HG02588 (cell line): ENCODE measurements at regions not wholly inside any gene's neighbourhood (a gene's known extent, or its start where the extent isn't known, plus 50 kb on each side); places are given as distances from the start of the nearest gene placed in this dataset.
A peak's percentile ranks its signal among the peaks of the same experiment; 100 is the strongest.
"Not testable (repeated sequence)": the region's sequence is repeated elsewhere in the genome, so short reads cannot be mapped to it uniquely, and the experiment has no call there.

Experiments used
- ATAC-seq: cut with Tn5 transposase; IDR thresholded peaks from one replicate; pipeline ENCODE4 v1.9.1; 2021; ENCODE audit warnings: mild to moderate bottlenecking, moderate library complexity; ENCODE audit not compliant: unreplicated experiment

DNA sequence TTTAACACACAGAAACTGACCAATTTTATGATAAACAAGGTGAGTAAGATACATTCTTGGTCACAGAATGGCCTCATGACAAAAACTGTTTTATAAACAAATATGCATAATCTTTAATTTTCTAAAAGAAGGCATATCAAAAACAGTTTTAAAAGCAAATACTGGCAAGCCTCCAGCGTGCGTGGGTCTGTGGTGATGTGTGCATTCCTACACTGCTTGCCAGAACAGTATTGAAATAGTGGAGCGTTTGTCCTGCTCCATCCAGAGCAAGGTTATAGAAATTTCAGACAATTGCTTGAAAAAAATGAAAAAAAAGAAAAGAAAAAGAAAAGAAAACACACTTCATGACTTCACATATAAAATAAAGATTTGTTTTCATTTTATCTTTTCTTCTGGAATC, 140.9 kb downstream of the MZT1 start:
- ATAC-seq, result no peak

DNA sequence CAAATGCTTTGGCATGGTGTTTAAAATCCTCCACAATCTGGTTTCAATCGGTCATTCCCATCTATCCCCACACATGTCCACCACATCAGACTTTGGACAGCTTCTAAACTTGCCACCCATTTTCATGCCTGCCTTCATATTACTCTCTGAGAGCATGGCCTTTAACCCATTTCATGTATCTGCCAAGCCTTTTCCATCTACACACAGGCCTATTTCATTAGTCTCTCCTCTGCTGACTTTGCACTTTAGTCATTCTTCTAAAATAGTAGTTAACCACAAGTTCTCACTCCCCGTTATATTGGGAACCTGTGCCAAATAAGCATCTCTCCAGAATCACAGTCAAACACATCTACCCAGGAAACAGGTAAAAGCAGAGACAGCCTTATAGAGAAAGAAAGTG, 142.2 kb downstream of the MZT1 start:
- no peak for ATAC-seq

DNA sequence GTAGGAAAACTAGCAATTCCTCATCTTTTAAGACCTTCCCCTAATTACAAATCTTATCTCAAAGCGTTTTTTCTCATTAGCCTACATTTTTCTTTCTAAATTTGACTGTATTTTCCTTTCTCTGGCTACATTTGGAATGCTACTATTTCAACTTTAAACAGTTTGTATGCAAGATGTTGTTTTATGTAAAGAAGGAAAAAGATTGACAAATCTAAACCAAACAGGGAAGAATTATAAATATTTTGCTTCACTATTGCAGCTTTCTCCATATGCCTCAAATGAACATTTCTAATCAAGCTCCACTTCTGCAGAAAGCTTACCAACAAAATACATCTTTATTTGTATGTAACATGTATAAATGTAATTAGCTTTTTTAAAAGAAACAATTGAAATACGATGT, 156.2 kb downstream of the MZT1 start:
- ATAC-seq, result no peak

GRCh38 chr13:72570019-72570418, 157.4 kb downstream of the MZT1 start:
- ATAC-seq, result peak; percentile 53

- no peak for ATAC-seq
Measured at GRCh38 chr13:72567566-72567965, 159.9 kb downstream of the MZT1 start.

DNA sequence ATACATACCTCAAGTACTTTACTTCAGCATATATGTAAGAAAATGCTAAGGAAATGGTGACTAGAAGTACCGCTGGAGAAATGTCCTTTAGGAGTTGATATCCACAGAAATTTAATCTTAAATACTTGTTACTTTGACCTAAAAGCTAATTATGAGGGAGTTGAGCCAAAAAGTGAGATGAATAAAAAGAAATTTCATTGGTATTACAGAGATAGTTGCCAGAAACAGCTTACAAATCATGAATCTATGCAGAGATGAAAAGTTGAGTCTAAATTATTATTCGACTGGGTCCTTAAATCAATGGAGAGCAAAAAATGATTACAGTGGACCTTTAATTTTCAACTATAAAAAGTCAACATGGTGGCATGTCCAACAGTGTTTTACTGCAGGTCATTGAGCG, 160.9 kb downstream of the MZT1 start:
- no peak for ATAC-seq

DNA sequence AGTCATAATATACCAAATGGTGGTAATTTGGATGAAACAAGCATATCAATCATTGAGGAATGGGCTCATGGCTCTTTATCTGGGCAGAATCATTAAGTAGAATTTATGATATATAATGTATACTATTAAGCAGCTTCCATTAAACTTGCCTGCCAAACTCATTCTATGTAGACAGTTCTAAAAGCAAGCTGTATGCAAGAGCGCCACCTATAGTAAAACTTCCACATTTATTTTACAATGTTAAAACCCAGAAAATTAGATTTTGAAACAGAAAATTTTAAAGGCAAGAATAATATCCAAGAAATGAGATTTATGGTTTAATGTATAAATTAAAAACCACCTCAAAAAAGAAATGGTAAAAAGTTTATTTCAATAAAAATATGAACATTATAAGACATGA, 161.5 kb downstream of the MZT1 start:
- no peak for ATAC-seq

DNA sequence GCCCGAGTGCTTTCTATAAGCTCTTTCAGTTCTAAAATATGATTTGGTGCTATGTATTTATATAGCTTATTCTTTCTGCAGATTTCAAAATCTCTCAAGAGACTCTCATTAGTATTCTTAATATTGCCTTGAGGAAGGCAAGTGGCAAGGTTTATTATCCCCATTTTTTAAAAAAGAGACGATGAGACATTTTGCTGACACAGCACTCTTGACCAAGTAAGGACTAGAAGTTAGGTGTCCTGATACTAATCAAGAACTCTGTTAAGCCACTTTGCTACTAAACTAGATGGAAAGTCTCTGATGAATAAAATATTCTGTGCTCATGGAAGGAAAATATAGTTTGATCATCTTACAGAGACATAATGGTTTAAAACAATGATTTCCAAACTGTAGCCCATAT, 164.7 kb downstream of the MZT1 start:
- ATAC-seq, result no peak

- ATAC-seq, result no peak
Measured at GRCh38 chr13:72561791-72562190, 165.6 kb downstream of the MZT1 start.

GRCh38 chr13:72559716-72560115, 167.7 kb downstream of the MZT1 start:
- ATAC-seq, result no peak

DNA sequence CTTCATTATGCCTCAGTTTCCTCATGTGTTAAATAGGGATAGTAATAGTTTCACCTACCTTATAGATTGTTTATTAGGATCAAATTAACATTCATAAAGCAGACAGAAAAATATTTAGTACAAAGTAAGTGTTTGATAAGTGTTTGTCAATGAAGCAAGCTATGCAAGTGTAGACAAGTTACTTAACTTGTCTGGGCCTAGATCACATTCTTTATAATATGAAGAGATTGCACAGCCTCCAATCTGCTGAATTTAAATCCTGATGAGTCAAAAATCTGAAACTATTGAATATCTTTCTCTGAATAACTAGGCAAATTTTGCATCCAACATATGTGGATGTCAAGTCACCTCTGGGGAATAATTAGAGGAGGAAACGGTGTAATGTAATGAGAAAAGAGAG, 170.5 kb downstream of the MZT1 start:
- no peak for ATAC-seq

- ATAC-seq, result no peak
Measured at GRCh38 chr13:72555601-72556000, 171.8 kb downstream of the MZT1 start.

DNA sequence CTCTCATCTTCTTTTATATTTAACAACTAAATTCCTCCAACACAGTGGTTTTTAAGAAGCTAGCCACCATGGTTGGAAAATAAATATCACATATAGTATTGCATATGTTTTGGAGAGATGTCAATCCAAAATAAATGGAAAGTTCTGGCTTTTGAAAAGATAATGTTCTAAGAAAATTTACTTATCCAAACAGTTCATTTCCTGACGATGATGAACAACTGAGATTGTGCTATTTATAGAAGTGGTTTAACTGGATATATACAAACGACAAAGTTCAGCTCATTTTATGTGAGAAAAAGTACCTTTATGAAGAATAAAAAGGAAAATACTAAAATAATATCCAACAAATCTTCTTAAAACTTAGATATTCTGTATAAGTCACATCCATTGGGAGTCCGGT, 174.7 kb downstream of the MZT1 start:
- no peak for ATAC-seq

DNA sequence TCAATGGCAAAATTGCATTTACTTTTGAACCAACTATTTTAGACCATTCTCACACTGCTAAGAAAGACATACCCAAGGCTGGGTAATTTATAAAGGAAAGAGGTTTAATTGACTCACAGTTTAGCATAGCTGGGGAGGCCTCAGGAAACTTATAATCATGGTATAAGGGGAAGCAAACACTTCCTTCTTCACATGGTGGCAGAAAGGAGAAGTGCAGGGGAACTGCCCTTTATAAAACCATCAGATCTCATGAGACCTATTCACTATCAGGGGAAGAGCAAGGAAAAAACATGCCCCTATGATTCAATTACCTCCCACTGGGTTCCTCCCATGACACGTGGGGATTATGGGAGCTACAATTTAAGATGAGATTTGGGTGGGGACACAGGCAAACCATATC, 181.5 kb downstream of the MZT1 start:
- not testable (repeated sequence) for ATAC-seq

- ATAC-seq, result no peak
Measured at GRCh38 chr13:72545030-72545719, 182.3 kb downstream of the MZT1 start.

- ATAC-seq, result no peak
Measured at GRCh38 chr13:72544042-72544441, 183.4 kb downstream of the MZT1 start.

GRCh38 chr13:72542241-72542640, 185.2 kb downstream of the MZT1 start:
- ATAC-seq, result no peak

DNA sequence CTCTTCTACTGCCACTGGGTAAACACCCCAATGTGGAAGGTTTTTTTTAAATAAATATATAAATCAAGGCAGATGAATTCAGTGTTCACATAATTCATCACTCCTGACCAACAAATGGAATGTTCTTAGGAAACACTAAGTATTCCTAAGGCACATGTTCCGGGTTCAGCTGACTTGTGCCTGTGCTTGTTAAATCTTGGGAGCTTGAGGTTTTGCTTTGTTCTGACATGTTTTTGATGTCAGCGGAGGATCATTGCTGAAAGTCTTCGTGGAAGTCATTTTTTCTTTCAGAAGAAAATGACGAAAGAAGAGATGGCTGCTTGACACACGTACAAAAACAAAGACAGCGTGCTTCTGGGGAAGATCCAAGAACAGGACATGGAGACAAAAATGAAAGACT, 185.8 kb downstream of the MZT1 start:
- no peak for ATAC-seq

DNA sequence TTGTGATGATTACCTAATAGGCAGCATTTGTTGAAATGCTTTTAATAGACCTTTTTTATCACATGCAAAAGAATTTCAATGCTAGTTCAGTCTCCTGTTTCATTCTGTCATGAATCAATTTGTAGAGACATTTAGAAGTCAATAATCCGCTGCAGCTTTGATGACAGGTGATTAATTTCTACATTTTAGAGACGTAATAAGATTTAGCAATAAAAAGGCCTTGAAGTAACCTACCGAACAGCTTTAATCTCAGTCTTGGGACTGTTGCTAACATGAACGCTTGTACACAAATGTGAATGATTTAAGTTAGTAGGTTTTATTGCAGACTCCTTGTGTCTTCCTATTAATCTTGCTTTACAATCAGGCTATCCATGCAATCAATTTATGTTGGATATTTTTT, 186.5 kb downstream of the MZT1 start:
- no peak for ATAC-seq

DNA sequence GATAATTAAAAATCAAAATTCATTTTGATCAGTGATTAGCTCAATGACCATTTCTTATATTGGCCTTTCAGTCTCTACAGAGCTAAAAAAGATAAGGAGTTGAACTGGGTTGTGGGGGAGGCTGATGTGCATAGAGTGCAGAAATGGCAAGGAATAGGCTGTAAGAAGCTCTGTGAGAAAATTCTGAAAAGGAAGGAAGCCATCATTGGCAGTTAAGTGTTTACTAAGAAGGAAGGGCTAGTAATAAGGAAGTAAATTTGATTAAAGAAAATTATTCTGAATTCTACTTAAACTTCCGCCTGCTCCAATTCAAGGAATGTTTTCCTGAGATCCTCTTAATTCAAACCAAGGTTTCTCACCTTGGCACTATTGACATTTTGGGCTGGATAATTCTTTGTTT, 187.5 kb downstream of the MZT1 start:
- no peak for ATAC-seq

GRCh38 chr13:72537782-72538181, 189.6 kb downstream of the MZT1 start:
- ATAC-seq, result no peak

GRCh38 chr13:72537395-72537780, 190.0 kb downstream of the MZT1 start:
- ATAC-seq, result no peak

DNA sequence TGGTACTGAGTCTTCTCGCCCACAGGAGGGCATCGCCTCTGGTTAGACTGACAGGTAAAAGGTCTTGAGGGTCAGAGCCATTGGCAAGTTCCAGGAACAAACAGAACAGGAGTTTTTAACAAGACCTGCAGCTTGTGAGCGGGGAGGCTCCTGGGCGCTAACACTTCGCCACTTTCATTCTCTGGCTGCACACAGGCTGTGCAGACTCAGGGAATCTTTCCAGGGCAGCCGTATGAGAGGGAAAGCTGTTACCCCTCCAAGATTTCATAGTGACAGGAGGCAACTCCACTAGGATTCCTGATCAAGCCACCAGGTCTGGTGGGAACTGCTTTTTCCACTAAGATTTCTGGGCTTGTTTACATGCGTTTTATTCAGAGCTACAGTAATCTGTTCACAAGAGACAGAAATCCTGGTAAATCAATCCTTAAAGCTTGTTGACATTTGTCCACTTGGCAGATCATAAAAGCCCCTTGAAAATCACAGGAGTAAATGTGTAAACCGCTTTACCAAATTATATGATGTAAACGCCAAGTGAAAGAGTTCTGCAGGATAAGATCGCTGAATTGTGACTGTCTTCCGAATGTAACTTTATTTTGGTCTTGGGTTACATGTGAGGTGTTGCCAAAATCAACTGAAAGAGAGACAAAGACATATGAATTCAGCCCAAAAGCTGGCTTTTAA, 190.6 kb downstream of the MZT1 start:
- no peak for ATAC-seq
